ENCODE measurements at regions not wholly inside any gene's neighbourhood (a gene's known extent, or its start where the extent isn't known, plus 50 kb on each side); places are given as distances from the start of the nearest gene placed in this dataset.

DNA sequence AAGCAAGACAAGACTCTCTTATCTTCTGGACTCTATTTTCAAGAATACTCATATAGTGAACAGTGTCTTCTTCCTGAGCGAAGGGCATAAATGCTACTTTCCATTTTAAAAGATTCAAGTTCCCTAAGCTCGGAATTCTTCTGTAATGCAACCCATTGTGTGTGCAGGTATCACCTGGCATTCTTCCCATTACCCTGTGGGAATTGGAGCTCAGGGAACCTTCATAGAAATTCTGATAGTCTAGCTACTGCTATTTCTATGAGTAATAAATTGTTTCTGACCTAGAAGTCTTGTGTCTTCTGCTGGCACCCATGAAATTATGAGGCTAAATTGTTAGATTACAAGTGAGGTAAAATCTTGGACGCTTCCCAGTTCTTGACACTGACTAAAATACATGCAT is 324.1 kb upstream of the DIPK2B start:
- Mint-ChIP-seq H3K27ac (no peak overlapping the region), H3K4me1 (ENCODE audit: low read depth) (no peaks in the 10 kb centered on the region), H3K27me3 (no peaks in the 10 kb centered on the region), H3K9me3 (no peaks in the 10 kb centered on the region), H3K36me3 (ENCODE audit: low read depth) (no peaks in the 10 kb centered on the region), H3K4me3 (no peak overlapping the region)
- DNase-seq, result no peak
- ATAC-seq, result no peak
- no peak for TF ChIP-seq CTCF (IDR thresholded peaks at IDR 0.05)
- ChIA-PET CTCF (interaction anchor here (1.5 kb wide), 1 partner anchor 9 kb away, joined by 3 read pairs; no protein-coding TSS in a partner anchor), POLR2A (no interaction called here)
- intact Hi-C loops (cut with micrococcal nuclease), result no loop called here

GRCh38 chrX:45524296-45524695 is 323.6 kb upstream of the DIPK2B start:
- Mint-ChIP-seq H3K4me1 (ENCODE audit: low read depth) (no peaks in the 10 kb centered on the region), H3K27me3 (no peaks in the 10 kb centered on the region)
- CTCF ChIA-PET, result interaction anchor here (1.5 kb wide), 1 partner anchor 9 kb away, joined by 3 read pairs; no protein-coding TSS in a partner anchor

GRCh38 chrX:45518552-45518951 is 317.9 kb upstream of the DIPK2B start:
- ChIA-PET POLR2A (no interaction called here), CTCF (no interaction called here)
- intact Hi-C loops (cut with micrococcal nuclease), result loop anchor here (10.0 kb wide), 1 partner anchor 226 kb away; no protein-coding TSS in a partner anchor
- no peak for DNase-seq
- no peaks in the 10 kb centered on the region for H3K9me3 Mint-ChIP-seq
- ATAC-seq, result no peak
- H3K4me3 Mint-ChIP-seq, result no peak overlapping the region
- H3K4me1 Mint-ChIP-seq (ENCODE audit: low read depth), result peaks cover 8% of the 10 kb centered on the region
- H3K27me3 Mint-ChIP-seq, result no peaks in the 10 kb centered on the region
- no peaks in the 10 kb centered on the region for H3K36me3 Mint-ChIP-seq (ENCODE audit: low read depth)
- H3K27ac Mint-ChIP-seq, result no peak overlapping the region
- TF ChIP-seq CTCF (IDR thresholded peaks at IDR 0.05), result no peak

More at GRCh38 chrX:45524296-45524695, 323.6 kb upstream of the DIPK2B start:
- ATAC-seq (no peak), DNase-seq (no peak)
- H3K36me3 Mint-ChIP-seq (ENCODE audit: low read depth), result no peaks in the 10 kb centered on the region
- H3K27ac Mint-ChIP-seq, result no peak overlapping the region
- intact Hi-C loops (cut with micrococcal nuclease), result no loop called here
- H3K9me3 Mint-ChIP-seq, result no peaks in the 10 kb centered on the region
- no peak overlapping the region for H3K4me3 Mint-ChIP-seq
- POLR2A ChIA-PET, result no interaction called here
- TF ChIP-seq CTCF (IDR thresholded peaks at IDR 0.05), result no peak

DNA sequence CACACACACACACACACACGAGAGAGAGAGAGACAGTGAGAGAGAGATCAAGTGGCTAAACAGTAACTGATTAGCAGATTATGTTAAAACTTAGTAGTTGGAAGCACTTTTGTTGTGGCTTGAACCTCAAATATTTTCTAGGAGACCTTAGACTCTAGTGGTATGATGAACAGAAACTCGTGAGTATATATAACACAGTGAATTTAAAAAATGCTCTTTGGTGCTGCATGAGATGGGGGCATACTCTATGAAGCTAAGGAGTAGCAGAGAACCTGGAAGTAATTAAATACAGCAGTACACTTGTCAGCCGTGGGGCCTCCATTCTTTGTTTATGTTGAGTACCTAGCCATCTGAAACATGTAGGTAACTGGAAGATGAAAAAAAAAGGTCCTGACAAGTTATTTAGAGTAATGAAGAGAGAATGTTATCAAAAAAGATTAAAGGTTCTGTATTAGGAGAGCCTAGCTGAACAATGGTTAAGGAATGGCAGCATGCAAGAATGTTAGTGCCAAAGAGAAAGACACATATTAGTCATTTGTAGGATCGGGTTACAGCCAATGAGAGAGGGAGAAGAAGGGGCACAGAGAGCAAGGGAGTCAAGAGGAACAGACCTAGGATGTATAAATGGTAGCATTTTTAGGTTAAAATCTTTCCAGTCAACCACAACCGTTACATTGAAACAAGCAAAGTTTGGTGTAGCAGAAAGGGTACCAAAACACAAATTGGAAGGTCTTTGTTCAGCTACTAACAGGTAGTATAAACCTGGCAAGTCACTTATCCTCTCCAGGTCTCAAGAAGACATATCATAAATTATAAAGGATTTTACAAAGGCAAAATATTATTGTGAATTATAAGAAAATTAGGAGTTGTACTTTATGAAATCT is 316.7 kb upstream of the DIPK2B start:
- CTCF ChIA-PET, result interaction anchor here (0.8 kb wide), 1 partner anchor 231 kb away, joined by 3 read pairs; no protein-coding TSS in a partner anchor
- no peak overlapping the region for H3K27ac Mint-ChIP-seq
- no peaks in the 10 kb centered on the region for H3K36me3 Mint-ChIP-seq (ENCODE audit: low read depth)
- POLR2A ChIA-PET, result no interaction called here
- ATAC-seq (no peak), DNase-seq (no peak)
- H3K27me3 Mint-ChIP-seq, result no peaks in the 10 kb centered on the region
- H3K4me1 Mint-ChIP-seq (ENCODE audit: low read depth), result peaks cover 8% of the 10 kb centered on the region
- H3K4me3 Mint-ChIP-seq, result no peak overlapping the region
- intact Hi-C loops (cut with micrococcal nuclease), result loop anchor here (10.0 kb wide), 1 partner anchor 227 kb away; no protein-coding TSS in a partner anchor
- H3K9me3 Mint-ChIP-seq, result no peaks in the 10 kb centered on the region
- no peak for TF ChIP-seq CTCF (IDR thresholded peaks at IDR 0.05)
